ENCODE measurements at regions not wholly inside any gene's neighbourhood (a gene's known extent, or its start where the extent isn't known, plus 50 kb on each side); places are given as distances from the start of the nearest gene placed in this dataset.

GRCh38 chr5:74370168-74370567 lies 270.4 kb downstream of the ENC1 start:
- H3K4me3 ChIP-seq (ENCODE audit: low read depth, low read length): no peak overlapping the region
- TF ChIP-seq CTCF (IDR thresholded peaks at IDR 0.05; ENCODE audit: low read depth, low read length, missing control alignments): no peak
- no peak for DNase-seq (ENCODE audit: low read depth)
- in situ Hi-C loops (cut with HindIII; ENCODE audit: low sequenced_read_pairs): no loop called here

DNA sequence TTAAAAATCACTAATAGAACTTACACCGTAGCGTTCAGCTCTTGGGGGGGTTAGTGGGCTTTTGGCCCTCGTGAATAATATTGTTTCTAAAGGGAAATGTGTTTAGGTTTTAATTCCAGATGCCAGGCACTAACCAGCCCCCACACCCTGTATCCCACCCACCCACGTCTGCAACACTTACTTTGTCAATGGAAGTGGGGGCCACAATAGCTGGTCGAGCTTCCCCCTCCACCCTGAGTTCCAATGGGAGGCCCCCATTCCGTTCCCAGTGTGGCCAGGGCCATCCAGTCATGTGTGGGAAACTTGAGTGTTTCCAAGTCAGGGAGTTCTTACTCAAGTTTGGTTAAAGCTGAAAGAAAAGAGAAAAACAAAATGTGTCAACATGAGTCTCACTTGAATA lies 271.4 kb downstream of the ENC1 start:
- no peak for TF ChIP-seq CTCF (IDR thresholded peaks at IDR 0.05; ENCODE audit: low read depth, low read length, missing control alignments)
- no peak overlapping the region for H3K4me3 ChIP-seq (ENCODE audit: low read depth, low read length)
- no peak for DNase-seq (ENCODE audit: low read depth)

GRCh38 chr5:74367934-74368333 lies 272.6 kb downstream of the ENC1 start:
- DNase-seq (ENCODE audit: low read depth): no peak
- in situ Hi-C loops (cut with HindIII; ENCODE audit: low sequenced_read_pairs): no loop called here
- H3K4me3 ChIP-seq (ENCODE audit: low read depth, low read length): no peak overlapping the region
- no peak for TF ChIP-seq CTCF (IDR thresholded peaks at IDR 0.05; ENCODE audit: low read depth, low read length, missing control alignments)

More for the DNA sequence above, 271.4 kb downstream of the ENC1 start:
- in situ Hi-C loops (cut with HindIII; ENCODE audit: low sequenced_read_pairs): no loop called here

- no peak overlapping the region for H3K4me3 ChIP-seq (ENCODE audit: low read depth, low read length)
- no peak for DNase-seq (ENCODE audit: low read depth)
- in situ Hi-C loops (cut with HindIII; ENCODE audit: low sequenced_read_pairs): no loop called here
- TF ChIP-seq CTCF (IDR thresholded peaks at IDR 0.05; ENCODE audit: low read depth, low read length, missing control alignments): no peak
Observed at GRCh38 chr5:74367241-74367733, 273.2 kb downstream of the ENC1 start.

DNA sequence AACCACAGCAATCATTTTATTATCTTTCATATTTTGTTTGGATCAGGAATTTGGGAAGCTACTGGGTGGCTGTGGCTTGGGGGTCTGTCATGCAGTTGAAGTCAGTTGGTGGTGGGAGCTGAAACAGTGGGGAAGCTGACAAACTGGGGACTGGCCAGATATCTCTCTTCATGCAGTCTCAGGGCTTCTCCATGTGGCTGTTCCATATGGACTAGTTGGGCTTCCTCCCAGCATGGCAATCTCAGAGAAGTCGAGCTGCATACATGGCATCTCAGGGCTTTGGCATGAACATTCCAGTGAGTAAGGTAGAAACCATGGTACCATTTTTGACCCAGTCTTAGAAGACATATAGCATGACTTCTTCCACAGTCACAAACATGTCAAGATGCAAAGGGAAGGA lies 274.8 kb downstream of the ENC1 start:
- no peak overlapping the region for H3K4me3 ChIP-seq (ENCODE audit: low read depth, low read length)
- no peak for TF ChIP-seq CTCF (IDR thresholded peaks at IDR 0.05; ENCODE audit: low read depth, low read length, missing control alignments)
- in situ Hi-C loops (cut with HindIII; ENCODE audit: low sequenced_read_pairs): no loop called here
- DNase-seq (ENCODE audit: low read depth): no peak

GRCh38 chr5:74364507-74364906 lies 276.0 kb downstream of the ENC1 start:
- DNase-seq (ENCODE audit: low read depth): no peak
- no peak for TF ChIP-seq CTCF (IDR thresholded peaks at IDR 0.05; ENCODE audit: low read depth, low read length, missing control alignments)
- no peak overlapping the region for H3K4me3 ChIP-seq (ENCODE audit: low read depth, low read length)
- in situ Hi-C loops (cut with HindIII; ENCODE audit: low sequenced_read_pairs): no loop called here
